ENCODE measurements at regions not wholly inside any gene's neighbourhood (a gene's known extent, or its start where the extent isn't known, plus 50 kb on each side); places are given as distances from the start of the nearest gene placed in this dataset.

- ChIA-PET CTCF (no interaction called here), POLR2A (no interaction called here)
- Mint-ChIP-seq H3K9me3 (peaks cover 70% of the 10 kb centered on the region), H3K27ac (no peak overlapping the region), H3K36me3 (no peaks in the 10 kb centered on the region), H3K27me3 (ENCODE audit: low read depth) (peaks cover 9% of the 10 kb centered on the region), H3K4me3 (no peak overlapping the region), H3K4me1 (no peaks in the 10 kb centered on the region)
- ATAC-seq (no peak), DNase-seq (ENCODE audit: low spot score) (no peak)
- no peak for TF ChIP-seq E2F5 (CRISPR knock-in tag; IDR thresholded peaks at IDR 0.05)
- no peak for TF ChIP-seq CBFB (CRISPR knock-in tag; IDR thresholded peaks at IDR 0.05; ENCODE audit: low read depth)
- no peak for TF ChIP-seq ERG (CRISPR knock-in tag; IDR thresholded peaks at IDR 0.05)
- TF ChIP-seq GABPB1 (CRISPR knock-in tag; IDR thresholded peaks at IDR 0.05): no peak
- TF ChIP-seq GRHL2 (CRISPR knock-in tag; IDR thresholded peaks at IDR 0.05; ENCODE audit: insufficient replicate concordance, severe bottlenecking): no peak
- no peak for TF ChIP-seq SMAD4 (CRISPR knock-in tag; IDR thresholded peaks at IDR 0.05)
- TF ChIP-seq, protein P1, sequence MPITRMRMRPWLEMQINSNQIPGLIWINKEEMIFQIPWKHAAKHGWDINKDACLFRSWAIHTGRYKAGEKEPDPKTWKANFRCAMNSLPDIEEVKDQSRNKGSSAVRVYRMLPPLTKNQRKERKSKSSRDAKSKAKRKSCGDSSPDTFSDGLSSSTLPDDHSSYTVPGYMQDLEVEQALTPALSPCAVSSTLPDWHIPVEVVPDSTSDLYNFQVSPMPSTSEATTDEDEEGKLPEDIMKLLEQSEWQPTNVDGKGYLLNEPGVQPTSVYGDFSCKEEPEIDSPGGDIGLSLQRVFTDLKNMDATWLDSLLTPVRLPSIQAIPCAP (CRISPR knock-in tag; IDR thresholded peaks at IDR 0.05): no peak
- TF ChIP-seq, protein P2, sequence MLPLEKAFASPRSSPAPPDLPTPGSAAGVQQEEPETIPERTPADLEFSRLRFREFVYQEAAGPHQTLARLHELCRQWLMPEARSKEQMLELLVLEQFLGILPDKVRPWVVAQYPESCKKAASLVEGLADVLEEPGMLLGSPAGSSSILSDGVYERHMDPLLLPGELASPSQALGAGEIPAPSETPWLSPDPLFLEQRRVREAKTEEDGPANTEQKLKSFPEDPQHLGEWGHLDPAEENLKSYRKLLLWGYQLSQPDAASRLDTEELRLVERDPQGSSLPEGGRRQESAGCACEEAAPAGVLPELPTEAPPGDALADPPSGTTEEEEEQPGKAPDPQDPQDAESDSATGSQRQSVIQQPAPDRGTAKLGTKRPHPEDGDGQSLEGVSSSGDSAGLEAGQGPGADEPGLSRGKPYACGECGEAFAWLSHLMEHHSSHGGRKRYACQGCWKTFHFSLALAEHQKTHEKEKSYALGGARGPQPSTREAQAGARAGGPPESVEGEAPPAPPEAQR (CRISPR knock-in tag; IDR thresholded peaks at IDR 0.05): no peak
- no peak for TF ChIP-seq ZNF138 (CRISPR knock-in tag; conservative IDR thresholded peaks at IDR 0.05)
- TF ChIP-seq ETV6 (CRISPR knock-in tag; IDR thresholded peaks at IDR 0.05): no peak
- TF ChIP-seq ZNF232 (CRISPR knock-in tag; IDR thresholded peaks at IDR 0.05): no peak
- TF ChIP-seq ARID4B (CRISPR knock-in tag; IDR thresholded peaks at IDR 0.05; ENCODE audit: borderline replicate concordance): no peak
- TF ChIP-seq PRDM15 (CRISPR knock-in tag; IDR thresholded peaks at IDR 0.05): no peak
- TF ChIP-seq ZNF219 (CRISPR knock-in tag; IDR thresholded peaks at IDR 0.05; ENCODE audit: borderline replicate concordance): no peak
- no peak for TF ChIP-seq ZNF416 (CRISPR knock-in tag; IDR thresholded peaks at IDR 0.05)
- TF ChIP-seq MXD4 (CRISPR knock-in tag; IDR thresholded peaks at IDR 0.05; ENCODE audit: borderline replicate concordance): no peak
Observed at GRCh38 chr4:10281996-10282395, 165.4 kb upstream of the WDR1 start.

Data from WTC11 (cell line).